OCI-LY7 (cell line): ENCODE measurements at regions not wholly inside any gene's neighbourhood (a gene's known extent, or its start where the extent isn't known, plus 50 kb on each side); places are given as distances from the start of the nearest gene placed in this dataset.

Experiments used
- BruUV-seq: library from RNA; stranded (reverse); fragments of 400-500 nt; replicated peaks from 2 replicates; lab custom pipeline; 2021; lab: Mats Ljungman, UMichigan
- CTCF ChIA-PET: fragments of 300-600 bp; sonication (Branson Sonifier 250); formaldehyde crosslinking; loops from one replicate; lab custom pipeline; 2022; ENCODE audit warnings: antibody characterized with exemption; ENCODE audit not compliant: unreplicated experiment; lab: Charles Lee
- POLR2A ChIA-PET: fragments of 300-600 bp; sonication (Branson Sonifier 250); formaldehyde crosslinking; loops from one replicate; lab custom pipeline; 2022; ENCODE audit warnings: antibody characterized with exemption; lab: Charles Lee
- DNase-seq: peaks from one replicate; pipeline ENCODE4 v3.0.0-alpha.2; 2015; ENCODE audit warnings: low spot score
- H2AFZ ChIP-seq: fragments of 200-600 bp; sonication (generic), shearing (Covaris generic); 2 replicates; pipeline ENCODE4 v1.6.1; 2014; ENCODE audit warnings: mild to moderate bottlenecking, antibody characterized with exemption, low read length, moderate library complexity
- H3K27ac ChIP-seq: fragments of 200-600 bp; sonication (generic); 2 replicates; pipeline ENCODE4 v1.5.1; 2014; ENCODE audit warnings: mixed run types, low read depth, mild to moderate bottlenecking, moderate library complexity, low read length, inconsistent platforms; ENCODE audit not compliant: poor library complexity, severe bottlenecking
- H3K36me3 ChIP-seq: fragments of 200-600 bp; sonication (generic); 2 replicates; pipeline ENCODE4 v1.6.1; 2014; ENCODE audit warnings: mild to moderate bottlenecking, antibody characterized with exemption, low read length, moderate library complexity, mixed read lengths; ENCODE audit not compliant: insufficient read depth
- H3K4me1 ChIP-seq: fragments of 200-600 bp; sonication (generic); 2 replicates; pipeline ENCODE4 v1.5.1; 2014; ENCODE audit warnings: mild to moderate bottlenecking, low read length; ENCODE audit not compliant: insufficient read depth, poor library complexity, severe bottlenecking
- H3K4me2 ChIP-seq: fragments of 200-600 bp; sonication (generic); 2 replicates; pipeline ENCODE4 v1.6.1; 2014; ENCODE audit warnings: mild to moderate bottlenecking, low read length
- H3K4me3 ChIP-seq: fragments of 200-600 bp; sonication (generic); 2 replicates; pipeline ENCODE4 v1.5.1; 2014; ENCODE audit warnings: mild to moderate bottlenecking, low read depth, low read length; ENCODE audit not compliant: poor library complexity, severe bottlenecking
- H3K79me2 ChIP-seq: fragments of 200-600 bp; sonication (generic); 2 replicates; pipeline ENCODE4 v1.6.1; 2016; ENCODE audit warnings: low read depth, mild to moderate bottlenecking, low read length, moderate library complexity, mixed read lengths; ENCODE audit not compliant: insufficient read depth
- H3K9me2 ChIP-seq: fragments of 200-600 bp; sonication (generic); 2 replicates; pipeline ENCODE4 v1.6.1; 2016; ENCODE audit warnings: mild to moderate bottlenecking, low read length, mixed read lengths; ENCODE audit not compliant: insufficient read depth
- H3K9me3 ChIP-seq: fragments of 200-600 bp; sonication (generic); 2 replicates; pipeline ENCODE4 v1.6.1; 2014; ENCODE audit warnings: mild to moderate bottlenecking, mixed run types, low read length, mixed read lengths
- H4K20me1 ChIP-seq: fragments of 200-600 bp; sonication (generic); 2 replicates; pipeline ENCODE4 v1.6.1; 2014; ENCODE audit warnings: mild to moderate bottlenecking, antibody characterized with exemption, low read length, moderate library complexity, mixed read lengths; ENCODE audit not compliant: insufficient read depth
- EZH2phosphoT487 ChIP-seq: fragments of 200-600 bp; sonication (generic); IDR thresholded peaks from 2 replicates; pipeline ENCODE4 v1.6.1; 2018; ENCODE audit warnings: low read depth, borderline replicate concordance, mild to moderate bottlenecking, mixed run types, antibody characterized with exemption, low read length, moderate library complexity, mixed read lengths
- intact Hi-C: fragments of 100-400 bp; cut with micrococcal nuclease; formaldehyde crosslinking; loops from one replicate; pipeline ENCODE4 v1.10.0; 2022; ENCODE audit not compliant: unreplicated experiment
- TF ChIP-seq, protein P1 (sequence below): fragments of 200-600 bp; sonication (generic); conservative IDR thresholded peaks from 2 replicates; pipeline ENCODE4 v1.5.1; 2014; ENCODE audit warnings: mild to moderate bottlenecking, antibody characterized with exemption, low read length, moderate library complexity, mixed read lengths

DNA sequence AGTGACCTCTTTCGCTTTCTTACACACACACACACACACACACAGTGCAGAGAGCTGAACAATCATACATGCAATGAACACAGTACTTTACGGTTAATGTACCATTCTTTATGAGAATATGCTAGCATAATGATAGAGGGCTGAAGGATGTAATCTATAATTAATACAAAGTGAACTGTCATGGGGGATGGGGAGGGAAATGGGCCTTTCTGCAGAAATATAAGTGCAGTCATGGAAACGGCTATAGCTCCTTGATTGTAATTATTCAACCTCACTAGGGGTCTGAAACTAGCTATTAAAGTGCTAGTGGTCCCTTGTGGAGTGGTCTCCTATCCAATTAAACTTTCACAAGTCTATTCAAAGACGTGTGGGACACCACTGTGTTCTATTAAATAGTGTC lies 443.2 kb upstream of the FOXG1 start:
- Histone ChIP-seq H3K9me3 (0 out of 2 replicates have a peak, but pooled peaks cover 8% of the 10 kb centered on the region), H3K4me3 (no peak overlapping the region), H4K20me1 (no peaks in the 10 kb centered on the region), H3K27ac (no peak overlapping the region), H3K79me2 (no peaks in the 10 kb centered on the region), H3K4me2 (no peak overlapping the region), H3K4me1 (no peaks in the 10 kb centered on the region), H2AFZ (no peak overlapping the region), H3K9me2 (no peaks in the 10 kb centered on the region), H3K36me3 (no peaks in the 10 kb centered on the region)
- no TSS peak for BruUV-seq
- intact Hi-C loops = no loop called here
- POLR2A ChIA-PET = no interaction called here
- DNase-seq = no peak
- CTCF ChIA-PET = no interaction called here
- TF ChIP-seq, protein P1, sequence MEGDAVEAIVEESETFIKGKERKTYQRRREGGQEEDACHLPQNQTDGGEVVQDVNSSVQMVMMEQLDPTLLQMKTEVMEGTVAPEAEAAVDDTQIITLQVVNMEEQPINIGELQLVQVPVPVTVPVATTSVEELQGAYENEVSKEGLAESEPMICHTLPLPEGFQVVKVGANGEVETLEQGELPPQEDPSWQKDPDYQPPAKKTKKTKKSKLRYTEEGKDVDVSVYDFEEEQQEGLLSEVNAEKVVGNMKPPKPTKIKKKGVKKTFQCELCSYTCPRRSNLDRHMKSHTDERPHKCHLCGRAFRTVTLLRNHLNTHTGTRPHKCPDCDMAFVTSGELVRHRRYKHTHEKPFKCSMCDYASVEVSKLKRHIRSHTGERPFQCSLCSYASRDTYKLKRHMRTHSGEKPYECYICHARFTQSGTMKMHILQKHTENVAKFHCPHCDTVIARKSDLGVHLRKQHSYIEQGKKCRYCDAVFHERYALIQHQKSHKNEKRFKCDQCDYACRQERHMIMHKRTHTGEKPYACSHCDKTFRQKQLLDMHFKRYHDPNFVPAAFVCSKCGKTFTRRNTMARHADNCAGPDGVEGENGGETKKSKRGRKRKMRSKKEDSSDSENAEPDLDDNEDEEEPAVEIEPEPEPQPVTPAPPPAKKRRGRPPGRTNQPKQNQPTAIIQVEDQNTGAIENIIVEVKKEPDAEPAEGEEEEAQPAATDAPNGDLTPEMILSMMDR = no peak
- TF ChIP-seq EZH2phosphoT487 = no peak

DNA sequence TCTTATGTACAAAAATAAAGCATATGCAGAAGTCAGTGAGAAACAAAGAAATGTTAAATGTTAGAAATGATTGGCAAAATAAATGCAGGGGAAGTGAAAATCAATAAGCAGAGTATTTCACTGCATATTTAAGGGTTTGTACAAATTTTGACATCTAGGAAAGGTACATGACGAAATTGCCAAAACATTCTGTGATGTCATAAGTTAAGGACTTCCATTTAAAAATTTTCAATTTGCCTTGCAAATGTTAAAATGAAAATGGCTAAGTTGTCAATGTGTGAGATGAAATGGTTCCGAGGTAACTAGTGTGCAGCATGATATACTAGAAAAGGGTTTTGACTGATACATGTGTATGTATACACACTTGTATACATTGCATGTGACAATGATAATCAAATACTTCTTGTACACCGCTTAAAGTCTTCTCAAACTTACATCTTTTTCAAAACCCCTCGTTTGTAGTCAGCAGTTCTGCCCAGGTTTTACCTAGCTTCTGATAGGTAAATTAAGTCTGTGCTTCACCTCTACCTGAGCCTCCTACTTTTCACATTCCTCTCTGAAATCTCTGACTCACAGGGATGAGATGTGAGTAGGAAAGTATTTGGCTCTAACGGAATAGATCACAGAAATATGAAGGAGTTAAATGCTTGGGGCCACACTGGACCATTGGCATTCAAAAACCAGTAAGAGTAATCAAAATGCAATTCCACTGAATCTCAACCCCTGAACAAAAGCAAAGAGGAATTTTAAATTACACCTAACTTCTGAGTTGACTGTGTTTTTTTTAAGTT lies 442.4 kb upstream of the FOXG1 start:
- no TSS peak for BruUV-seq
- intact Hi-C loops = no loop called here

More for the DNA sequence above, 442.4 kb upstream of the FOXG1 start:
- Histone ChIP-seq H2AFZ (no peak overlapping the region), H3K79me2 (no peaks in the 10 kb centered on the region), H3K9me3 (0 out of 2 replicates have a peak, but pooled peaks cover 13% of the 10 kb centered on the region), H3K27ac (no peak overlapping the region), H3K9me2 (no peaks in the 10 kb centered on the region), H3K4me3 (no peak overlapping the region), H3K36me3 (no peaks in the 10 kb centered on the region), H4K20me1 (no peaks in the 10 kb centered on the region), H3K4me1 (no peaks in the 10 kb centered on the region), H3K4me2 (no peak overlapping the region)
- no peak for DNase-seq
- ChIA-PET POLR2A (no interaction called here), CTCF (no interaction called here)
- TF ChIP-seq, protein P1 = no peak
- no peak for TF ChIP-seq EZH2phosphoT487
